Erythroblast (primary cell): ENCODE measurements at regions not wholly inside any gene's neighbourhood (a gene's known extent, or its start where the extent isn't known, plus 50 kb on each side); places are given as distances from the start of the nearest gene placed in this dataset.

Experiments
- DNase-seq, 2 experiments: peaks; one replicate each; lab custom pipeline; 2025; lab: John Stamatoyannopoulos, UW
- GATA1 ChIP-seq: IDR thresholded peaks from 2 replicates; pipeline ENCODE4 v1.6.1; 2011; ENCODE audit warnings: low read depth, mild to moderate bottlenecking, control low read depth, low read length, moderate library complexity
- POLR2A ChIP-seq: IDR thresholded peaks from 2 replicates; pipeline ENCODE4 v1.6.1; 2011; ENCODE audit warnings: mild to moderate bottlenecking, low read length

DNA sequence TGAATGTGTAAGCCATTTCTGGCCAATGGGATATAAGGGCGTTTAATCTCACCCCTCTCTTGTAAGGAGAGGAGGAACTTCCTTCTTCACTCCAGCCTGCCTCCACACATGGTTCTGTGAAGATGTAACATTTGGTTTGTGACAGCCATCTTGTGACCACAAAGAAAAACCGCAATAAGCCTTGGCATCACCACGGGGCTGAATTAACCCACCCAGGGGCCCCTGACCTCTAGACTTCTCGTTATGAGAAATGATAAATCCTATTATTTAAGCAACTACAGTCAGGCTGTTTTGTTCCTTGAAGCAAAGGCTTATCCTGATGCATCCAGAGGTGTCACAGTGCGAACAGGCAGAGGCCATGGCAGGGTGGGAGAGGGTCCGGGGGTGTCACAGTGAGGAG, 139.7 kb downstream of the CDC5L start:
- TF ChIP-seq GATA1 (no peak), POLR2A (no peak)
- DNase-seq, result no peak

- TF ChIP-seq POLR2A, result no peak
- TF ChIP-seq GATA1, result no peak
- no peak for DNase-seq
These were observed 140.3 kb downstream of the CDC5L start for GRCh38 chr6:44527583-44528369.

DNA sequence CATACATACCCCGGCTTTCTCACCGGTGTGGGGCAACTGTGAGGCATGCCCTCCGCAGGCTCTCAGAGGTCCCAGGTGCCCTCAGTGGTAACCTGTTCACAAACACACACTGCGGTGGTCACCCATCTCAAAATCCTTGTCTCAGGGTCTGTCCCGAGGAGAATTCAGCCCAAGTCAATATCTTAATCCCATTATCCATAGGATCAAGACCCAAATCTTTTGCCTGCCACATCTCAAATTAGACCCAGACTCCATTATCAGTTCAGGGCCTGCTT, 140.8 kb downstream of the CDC5L start:
- no peak for TF ChIP-seq GATA1
- TF ChIP-seq POLR2A, result no peak
- no peak for DNase-seq

DNA sequence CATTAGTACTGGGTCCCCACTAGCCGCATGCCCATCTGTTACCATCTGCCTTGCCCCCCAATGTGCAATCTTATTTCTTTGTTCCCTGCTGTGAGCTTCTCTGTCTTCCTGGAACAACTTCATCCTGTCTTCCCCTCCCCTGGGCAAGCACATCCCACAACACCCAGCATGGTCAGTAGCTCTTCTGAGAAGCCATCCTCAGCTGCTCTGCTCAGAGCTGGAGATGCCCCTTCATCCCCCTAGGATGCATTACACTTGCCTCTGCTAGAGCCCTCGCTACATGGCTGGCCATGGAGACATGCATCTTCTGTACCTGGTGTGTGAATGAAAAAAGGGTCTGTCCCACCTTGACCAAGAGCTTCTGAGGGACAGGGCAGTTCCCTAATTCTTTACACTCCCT, 141.2 kb downstream of the CDC5L start:
- TF ChIP-seq POLR2A, result no peak
- no peak for DNase-seq

GRCh38 chr6:44529146-44529905, 141.8 kb downstream of the CDC5L start:
- no peak for DNase-seq

DNA sequence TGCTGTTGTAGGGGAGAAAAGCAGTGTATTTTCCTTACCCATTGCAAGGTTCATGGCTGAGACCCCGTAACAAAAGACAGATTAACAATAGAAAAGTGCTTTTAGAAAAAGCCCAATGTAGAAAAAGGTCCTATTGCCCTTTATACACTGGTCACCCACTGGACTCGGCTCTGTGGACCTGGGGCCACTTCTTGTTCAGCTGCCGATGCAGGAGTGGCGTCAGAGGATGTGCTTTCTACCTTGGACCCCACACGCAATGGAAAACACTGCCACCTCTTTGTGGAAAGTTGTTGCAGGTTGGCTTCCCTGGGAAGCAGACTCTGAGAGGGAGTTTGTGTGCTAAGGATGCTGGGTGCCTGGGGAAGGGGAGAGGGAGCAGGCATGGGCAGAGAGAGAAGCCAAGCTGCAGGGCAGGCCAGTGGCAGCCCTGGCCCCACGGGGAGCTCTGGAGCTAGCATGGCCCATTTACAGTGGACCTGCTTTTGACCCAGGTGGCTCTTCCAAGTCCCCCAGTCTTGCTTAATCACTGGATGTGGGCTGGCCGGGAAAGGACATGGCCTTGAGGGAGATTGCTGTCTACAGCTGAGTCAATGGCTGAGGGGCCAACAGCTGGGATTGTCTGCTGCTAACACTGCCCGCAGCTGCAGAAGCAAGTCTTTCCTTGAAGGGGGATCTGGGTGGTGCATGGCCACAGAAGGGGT, 142.9 kb downstream of the CDC5L start:
- TF ChIP-seq POLR2A (no peak), GATA1 (no peak)
- DNase-seq, result no peak

More at GRCh38 chr6:44529146-44529905, 141.8 kb downstream of the CDC5L start:
- TF ChIP-seq POLR2A, result no peak

GRCh38 chr6:44530910-44531234, 143.4 kb downstream of the CDC5L start:
- TF ChIP-seq GATA1, result no peak
- TF ChIP-seq POLR2A, result no peak

DNA sequence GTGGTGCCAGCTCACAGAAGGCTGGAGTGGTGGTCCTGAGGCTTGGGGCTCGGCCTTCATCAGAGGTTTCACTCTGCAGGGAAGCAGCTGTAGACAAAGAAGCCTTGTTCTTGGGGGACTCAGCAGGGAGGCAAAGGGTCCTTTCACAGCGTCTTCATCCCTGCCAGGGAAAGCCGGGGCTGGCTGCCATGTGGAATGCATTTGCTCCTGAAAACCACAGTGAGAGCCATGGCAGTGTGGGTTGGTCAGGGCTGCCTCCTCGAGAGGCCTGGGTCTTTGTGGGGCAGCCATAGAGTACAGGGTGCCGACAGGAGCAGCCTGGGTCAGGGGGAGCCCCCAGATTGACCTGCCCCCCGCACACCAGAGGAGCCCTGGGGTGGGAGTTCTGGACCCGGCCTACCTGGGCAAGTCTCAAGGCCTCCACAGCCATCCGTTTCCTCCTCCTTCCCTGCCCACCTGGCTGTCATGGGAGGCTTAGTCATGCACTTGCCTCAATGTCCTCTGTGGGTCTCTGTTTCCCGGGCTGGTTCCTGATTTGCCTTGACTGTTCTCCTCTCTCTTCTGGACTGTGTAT, 144.0 kb downstream of the CDC5L start:
- TF ChIP-seq GATA1 (no peak), POLR2A (no peak)
- DNase-seq, result no peak

More at GRCh38 chr6:44530910-44531234, 143.4 kb downstream of the CDC5L start:
- DNase-seq, result no peak

DNA sequence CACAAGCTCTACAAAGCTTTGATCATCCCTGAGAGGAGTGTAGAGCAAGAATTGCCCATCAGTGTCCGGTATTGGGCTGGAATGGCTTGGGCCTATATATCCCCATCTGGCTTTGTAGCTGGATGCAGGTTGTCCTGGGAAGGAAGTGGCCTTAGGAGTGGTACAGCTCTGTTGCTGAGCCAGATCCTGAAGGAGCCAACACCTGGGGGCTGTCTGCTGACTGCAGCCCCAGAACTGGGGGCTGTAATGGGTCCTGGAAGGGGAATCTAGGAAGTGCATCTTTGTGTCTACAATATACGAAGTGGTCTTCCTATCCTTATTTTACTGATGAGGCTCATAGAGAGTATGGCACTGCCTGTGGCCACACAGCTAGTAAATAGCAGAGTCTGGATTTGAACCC, 145.9 kb downstream of the CDC5L start:
- TF ChIP-seq POLR2A, result no peak

GRCh38 chr6:44534291-44534690, 146.8 kb downstream of the CDC5L start:
- no peak for TF ChIP-seq GATA1
- TF ChIP-seq POLR2A, result no peak
- no peak for DNase-seq

More for the DNA sequence above, 145.9 kb downstream of the CDC5L start:
- no peak for DNase-seq

DNA sequence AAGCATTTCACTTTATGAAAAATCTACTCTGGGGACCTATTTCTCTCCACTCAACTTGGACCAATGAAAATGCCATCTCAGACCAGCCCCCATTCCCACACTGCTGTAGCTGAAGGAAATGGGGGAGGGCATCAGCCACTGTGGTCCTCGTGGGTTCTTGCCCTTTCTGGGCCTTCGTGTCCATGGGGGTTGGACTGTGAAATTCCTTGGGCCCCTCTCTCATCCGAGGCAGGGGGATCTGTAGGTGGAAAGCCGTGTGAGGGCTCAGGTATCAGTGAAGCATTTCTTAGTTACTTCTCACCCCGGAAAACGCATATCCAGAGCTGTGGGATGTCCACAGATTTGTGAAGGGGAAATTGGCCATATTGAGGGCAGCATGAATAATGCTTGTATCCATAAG, 147.9 kb downstream of the CDC5L start:
- TF ChIP-seq POLR2A (no peak), GATA1 (no peak)

GRCh38 chr6:44535967-44536366, 148.5 kb downstream of the CDC5L start:
- TF ChIP-seq GATA1 (no peak), POLR2A (no peak)
- DNase-seq, result no peak

More for the DNA sequence above, 147.9 kb downstream of the CDC5L start:
- no peak for DNase-seq

DNA sequence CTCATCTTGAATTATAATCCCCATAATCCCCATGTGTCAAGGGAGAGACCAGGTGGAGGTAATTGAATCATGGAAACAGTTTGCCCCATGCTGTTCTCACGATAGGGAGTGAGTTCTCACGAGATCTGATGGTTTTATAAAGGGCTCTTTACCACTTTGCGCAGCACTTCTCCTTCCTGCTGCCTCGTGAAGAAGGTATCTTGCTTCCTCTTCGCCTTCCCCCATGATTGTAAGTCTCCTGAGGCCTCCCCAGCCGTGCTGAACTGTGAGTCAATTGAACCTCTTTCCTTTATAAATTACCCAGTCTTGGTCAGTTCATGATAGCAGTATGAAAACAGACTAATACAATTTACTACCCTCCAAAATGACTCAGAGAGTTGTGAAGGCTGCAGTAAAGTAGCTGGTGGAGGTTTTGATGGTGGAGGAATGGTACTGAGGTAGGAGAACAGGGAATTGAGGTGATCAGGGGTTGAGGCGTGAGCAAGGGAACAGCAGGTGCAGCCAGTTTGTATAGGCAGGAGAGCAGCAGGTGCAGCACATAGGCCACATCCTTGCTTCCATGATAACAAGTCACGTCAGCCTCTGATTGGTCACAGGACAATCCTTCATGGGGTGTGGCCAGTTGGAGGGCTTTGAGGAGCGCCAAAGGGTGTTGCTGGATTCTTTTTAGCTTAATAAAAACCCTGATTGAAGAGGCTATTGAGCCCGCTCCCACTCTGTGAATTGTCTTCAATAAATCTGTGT, 150.0 kb downstream of the CDC5L start:
- TF ChIP-seq POLR2A, result no peak
- TF ChIP-seq GATA1, result no peak
- no peak for DNase-seq
